GM21825 (cell line): ENCODE measurements at regions not wholly inside any gene's neighbourhood (a gene's known extent, or its start where the extent isn't known, plus 50 kb on each side); places are given as distances from the start of the nearest gene placed in this dataset.
A peak's percentile ranks its signal among the peaks of the same experiment; 100 is the strongest.

Experiments
- ATAC-seq: cut with Tn5 transposase; IDR thresholded peaks from one replicate; pipeline ENCODE4 v1.9.1; 2021; ENCODE audit warnings: mild to moderate bottlenecking, moderate library complexity; ENCODE audit not compliant: unreplicated experiment

GRCh38 chr20:24148372-24148771 lies 159.8 kb upstream of the GGTLC1 start:
- ATAC-seq: peak; percentile 72

GRCh38 chr20:24147961-24148360 lies 159.4 kb upstream of the GGTLC1 start:
- no peak for ATAC-seq

- no peak for ATAC-seq
Measured at GRCh38 chr20:24147479-24147878, 158.9 kb upstream of the GGTLC1 start.

GRCh38 chr20:24146231-24146634 lies 157.7 kb upstream of the GGTLC1 start:
- ATAC-seq: no peak

GRCh38 chr20:24144371-24144770 lies 155.8 kb upstream of the GGTLC1 start:
- no peak for ATAC-seq

- no peak for ATAC-seq
Measured at GRCh38 chr20:24141111-24141510, 152.5 kb upstream of the GGTLC1 start.

GRCh38 chr20:24139846-24140245 lies 151.3 kb upstream of the GGTLC1 start:
- ATAC-seq: no peak

GRCh38 chr20:24138951-24139350 lies 150.4 kb upstream of the GGTLC1 start:
- no peak for ATAC-seq

- ATAC-seq: no peak
Measured at GRCh38 chr20:24138196-24138857, 149.7 kb upstream of the GGTLC1 start.

GRCh38 chr20:24136659-24137246 lies 148.2 kb upstream of the GGTLC1 start:
- no peak for ATAC-seq

- ATAC-seq: no peak
Measured at GRCh38 chr20:24135781-24136180, 147.2 kb upstream of the GGTLC1 start.

GRCh38 chr20:24134930-24135329 lies 146.4 kb upstream of the GGTLC1 start:
- ATAC-seq: no peak

- no peak for ATAC-seq
Measured at GRCh38 chr20:24134284-24134683, 145.7 kb upstream of the GGTLC1 start.

- ATAC-seq: no peak
Measured at GRCh38 chr20:24132246-24132645, 143.7 kb upstream of the GGTLC1 start.

- ATAC-seq: no peak
Measured at GRCh38 chr20:24131684-24132083, 143.1 kb upstream of the GGTLC1 start.

GRCh38 chr20:24131281-24131680 lies 142.7 kb upstream of the GGTLC1 start:
- ATAC-seq: no peak

GRCh38 chr20:24129641-24130040 lies 141.1 kb upstream of the GGTLC1 start:
- no peak for ATAC-seq

- ATAC-seq: no peak
Measured at GRCh38 chr20:24124951-24125650, 136.5 kb upstream of the GGTLC1 start.

GRCh38 chr20:24124003-24124402 lies 135.4 kb upstream of the GGTLC1 start:
- no peak for ATAC-seq

GRCh38 chr20:24118441-24119175 lies 130.0 kb upstream of the GGTLC1 start:
- ATAC-seq: no peak

- ATAC-seq: no peak
Measured at GRCh38 chr20:24118034-24118433, 129.5 kb upstream of the GGTLC1 start.

- ATAC-seq: no peak
Measured at GRCh38 chr20:24117383-24117782, 128.8 kb upstream of the GGTLC1 start.
